ENCODE measurements at regions not wholly inside any gene's neighbourhood (a gene's known extent, or its start where the extent isn't known, plus 50 kb on each side); places are given as distances from the start of the nearest gene placed in this dataset.

DNA sequence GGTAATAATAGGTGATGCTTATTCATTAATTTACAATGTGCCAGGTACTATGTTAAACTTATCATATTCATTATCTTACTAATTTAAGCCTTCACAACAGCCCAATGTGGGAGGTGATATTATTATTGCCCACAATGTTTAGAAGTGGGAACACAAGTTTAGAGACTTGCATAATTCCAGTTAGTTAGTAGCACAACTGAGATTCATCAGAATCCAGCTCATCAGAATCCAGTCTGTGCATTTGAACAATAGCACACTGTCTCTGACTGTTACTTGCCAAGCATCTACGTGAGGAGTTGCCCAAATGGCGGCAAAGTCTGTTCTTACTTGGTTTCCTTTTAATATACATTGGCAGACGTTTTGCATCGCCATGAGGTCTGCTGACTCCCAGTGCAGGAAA is 110.9 kb upstream of the BASP1 start:
- TF ChIP-seq, protein P1, sequence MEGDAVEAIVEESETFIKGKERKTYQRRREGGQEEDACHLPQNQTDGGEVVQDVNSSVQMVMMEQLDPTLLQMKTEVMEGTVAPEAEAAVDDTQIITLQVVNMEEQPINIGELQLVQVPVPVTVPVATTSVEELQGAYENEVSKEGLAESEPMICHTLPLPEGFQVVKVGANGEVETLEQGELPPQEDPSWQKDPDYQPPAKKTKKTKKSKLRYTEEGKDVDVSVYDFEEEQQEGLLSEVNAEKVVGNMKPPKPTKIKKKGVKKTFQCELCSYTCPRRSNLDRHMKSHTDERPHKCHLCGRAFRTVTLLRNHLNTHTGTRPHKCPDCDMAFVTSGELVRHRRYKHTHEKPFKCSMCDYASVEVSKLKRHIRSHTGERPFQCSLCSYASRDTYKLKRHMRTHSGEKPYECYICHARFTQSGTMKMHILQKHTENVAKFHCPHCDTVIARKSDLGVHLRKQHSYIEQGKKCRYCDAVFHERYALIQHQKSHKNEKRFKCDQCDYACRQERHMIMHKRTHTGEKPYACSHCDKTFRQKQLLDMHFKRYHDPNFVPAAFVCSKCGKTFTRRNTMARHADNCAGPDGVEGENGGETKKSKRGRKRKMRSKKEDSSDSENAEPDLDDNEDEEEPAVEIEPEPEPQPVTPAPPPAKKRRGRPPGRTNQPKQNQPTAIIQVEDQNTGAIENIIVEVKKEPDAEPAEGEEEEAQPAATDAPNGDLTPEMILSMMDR (IDR thresholded peaks at IDR 0.05) = no peak
- TF ChIP-seq POLR2AphosphoS5 (IDR thresholded peaks at IDR 0.05) (no peak), POLR2A (IDR thresholded peaks at IDR 0.05) (no peak), EP300 (IDR thresholded peaks at IDR 0.05) (no peak)

Measured in upper lobe of left lung (tissue), 4 donors.